ENCODE measurements at regions not wholly inside any gene's neighbourhood (a gene's known extent, or its start where the extent isn't known, plus 50 kb on each side); places are given as distances from the start of the nearest gene placed in this dataset.

DNA sequence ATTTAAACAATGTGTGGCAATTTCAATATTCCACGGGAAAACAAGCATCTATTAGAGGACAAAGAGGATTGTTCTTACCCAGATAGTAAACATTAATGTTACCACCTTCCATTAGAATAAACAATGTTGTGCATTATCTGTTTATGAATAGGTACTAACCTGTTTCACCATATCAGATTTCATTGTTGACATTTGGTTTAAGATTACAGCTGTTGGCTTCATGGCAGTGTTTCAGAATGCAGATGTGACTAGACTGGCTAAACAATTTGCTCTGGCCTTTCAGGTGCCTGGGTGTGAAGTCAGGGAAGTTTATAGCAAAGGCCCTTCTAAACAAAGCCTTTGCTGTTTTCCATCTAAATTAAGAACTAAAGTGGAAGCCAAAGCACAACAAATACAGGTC is 464.7 kb upstream of the FAM47C start:
- no peaks in the 10 kb centered on the region for H3K27me3 Mint-ChIP-seq (ENCODE audit: insufficient read depth, low read depth, poor library complexity)
- DNase-seq (ENCODE audit: low spot score) (no peak), ATAC-seq (no peak)
- H3K27ac Mint-ChIP-seq = no peak overlapping the region
- Histone ChIP-seq H3K4me1 (ENCODE audit: insufficient read depth) (no peaks in the 10 kb centered on the region), H3K27me3 (ENCODE audit: insufficient read depth) (no peaks in the 10 kb centered on the region), H3K9me2 (ENCODE audit: insufficient read depth) (no peaks in the 10 kb centered on the region), H2AFZ (no peak overlapping the region), H3F3A (replicated peaks; ENCODE audit: low read depth) (no peaks in the 10 kb centered on the region), H3K79me2 (replicated peaks; ENCODE audit: insufficient read depth) (no peaks in the 10 kb centered on the region), H3K27ac (ENCODE audit: low read depth) (no peak overlapping the region), H4K20me1 (replicated peaks; ENCODE audit: insufficient read depth) (no peaks in the 10 kb centered on the region), H3K36me3 (ENCODE audit: insufficient read depth) (no peaks in the 10 kb centered on the region), H3K4me2 (no peak overlapping the region), H3K4me3 (no peak overlapping the region)
- no peaks in the 10 kb centered on the region for H3K36me3 Mint-ChIP-seq (ENCODE audit: low read depth)
- H3K4me3 Mint-ChIP-seq = no peak overlapping the region
- no peaks in the 10 kb centered on the region for H3K4me1 Mint-ChIP-seq
- peaks cover 7% of the 10 kb centered on the region; the same call in 2 of the 3 replicates for H3K9me3 Mint-ChIP-seq
- TF ChIP-seq, protein P1, sequence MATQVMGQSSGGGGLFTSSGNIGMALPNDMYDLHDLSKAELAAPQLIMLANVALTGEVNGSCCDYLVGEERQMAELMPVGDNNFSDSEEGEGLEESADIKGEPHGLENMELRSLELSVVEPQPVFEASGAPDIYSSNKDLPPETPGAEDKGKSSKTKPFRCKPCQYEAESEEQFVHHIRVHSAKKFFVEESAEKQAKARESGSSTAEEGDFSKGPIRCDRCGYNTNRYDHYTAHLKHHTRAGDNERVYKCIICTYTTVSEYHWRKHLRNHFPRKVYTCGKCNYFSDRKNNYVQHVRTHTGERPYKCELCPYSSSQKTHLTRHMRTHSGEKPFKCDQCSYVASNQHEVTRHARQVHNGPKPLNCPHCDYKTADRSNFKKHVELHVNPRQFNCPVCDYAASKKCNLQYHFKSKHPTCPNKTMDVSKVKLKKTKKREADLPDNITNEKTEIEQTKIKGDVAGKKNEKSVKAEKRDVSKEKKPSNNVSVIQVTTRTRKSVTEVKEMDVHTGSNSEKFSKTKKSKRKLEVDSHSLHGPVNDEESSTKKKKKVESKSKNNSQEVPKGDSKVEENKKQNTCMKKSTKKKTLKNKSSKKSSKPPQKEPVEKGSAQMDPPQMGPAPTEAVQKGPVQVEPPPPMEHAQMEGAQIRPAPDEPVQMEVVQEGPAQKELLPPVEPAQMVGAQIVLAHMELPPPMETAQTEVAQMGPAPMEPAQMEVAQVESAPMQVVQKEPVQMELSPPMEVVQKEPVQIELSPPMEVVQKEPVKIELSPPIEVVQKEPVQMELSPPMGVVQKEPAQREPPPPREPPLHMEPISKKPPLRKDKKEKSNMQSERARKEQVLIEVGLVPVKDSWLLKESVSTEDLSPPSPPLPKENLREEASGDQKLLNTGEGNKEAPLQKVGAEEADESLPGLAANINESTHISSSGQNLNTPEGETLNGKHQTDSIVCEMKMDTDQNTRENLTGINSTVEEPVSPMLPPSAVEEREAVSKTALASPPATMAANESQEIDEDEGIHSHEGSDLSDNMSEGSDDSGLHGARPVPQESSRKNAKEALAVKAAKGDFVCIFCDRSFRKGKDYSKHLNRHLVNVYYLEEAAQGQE (IDR thresholded peaks at IDR 0.05; ENCODE audit: unreplicated experiment) = no peak
- TF ChIP-seq EZH2 (IDR thresholded peaks at IDR 0.05; ENCODE audit: low read depth, unreplicated experiment) (no peak), STAT1 (IDR thresholded peaks at IDR 0.05; ENCODE audit: unreplicated experiment) (no peak), JUNB (IDR thresholded peaks at IDR 0.05; ENCODE audit: unreplicated experiment) (no peak), NANOG (IDR thresholded peaks at IDR 0.05; ENCODE audit: borderline replicate concordance) (no peak), ZNF114 (CRISPR knock-in tag; IDR thresholded peaks at IDR 0.05) (no peak), EZH2phosphoT487 (IDR thresholded peaks at IDR 0.05; ENCODE audit: unreplicated experiment) (no peak), ZNF331 (CRISPR knock-in tag; IDR thresholded peaks at IDR 0.05; ENCODE audit: low read depth) (no peak), CREB1 (CRISPR knock-in tag; IDR thresholded peaks at IDR 0.05; ENCODE audit: low read depth) (no peak), POLR2AphosphoS5 (IDR thresholded peaks at IDR 0.05; ENCODE audit: low read depth) (no peak)
- TF ChIP-seq, protein P2, sequence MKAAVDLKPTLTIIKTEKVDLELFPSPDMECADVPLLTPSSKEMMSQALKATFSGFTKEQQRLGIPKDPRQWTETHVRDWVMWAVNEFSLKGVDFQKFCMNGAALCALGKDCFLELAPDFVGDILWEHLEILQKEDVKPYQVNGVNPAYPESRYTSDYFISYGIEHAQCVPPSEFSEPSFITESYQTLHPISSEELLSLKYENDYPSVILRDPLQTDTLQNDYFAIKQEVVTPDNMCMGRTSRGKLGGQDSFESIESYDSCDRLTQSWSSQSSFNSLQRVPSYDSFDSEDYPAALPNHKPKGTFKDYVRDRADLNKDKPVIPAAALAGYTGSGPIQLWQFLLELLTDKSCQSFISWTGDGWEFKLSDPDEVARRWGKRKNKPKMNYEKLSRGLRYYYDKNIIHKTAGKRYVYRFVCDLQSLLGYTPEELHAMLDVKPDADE (IDR thresholded peaks at IDR 0.05) = no peak
- TF ChIP-seq, protein P3, sequence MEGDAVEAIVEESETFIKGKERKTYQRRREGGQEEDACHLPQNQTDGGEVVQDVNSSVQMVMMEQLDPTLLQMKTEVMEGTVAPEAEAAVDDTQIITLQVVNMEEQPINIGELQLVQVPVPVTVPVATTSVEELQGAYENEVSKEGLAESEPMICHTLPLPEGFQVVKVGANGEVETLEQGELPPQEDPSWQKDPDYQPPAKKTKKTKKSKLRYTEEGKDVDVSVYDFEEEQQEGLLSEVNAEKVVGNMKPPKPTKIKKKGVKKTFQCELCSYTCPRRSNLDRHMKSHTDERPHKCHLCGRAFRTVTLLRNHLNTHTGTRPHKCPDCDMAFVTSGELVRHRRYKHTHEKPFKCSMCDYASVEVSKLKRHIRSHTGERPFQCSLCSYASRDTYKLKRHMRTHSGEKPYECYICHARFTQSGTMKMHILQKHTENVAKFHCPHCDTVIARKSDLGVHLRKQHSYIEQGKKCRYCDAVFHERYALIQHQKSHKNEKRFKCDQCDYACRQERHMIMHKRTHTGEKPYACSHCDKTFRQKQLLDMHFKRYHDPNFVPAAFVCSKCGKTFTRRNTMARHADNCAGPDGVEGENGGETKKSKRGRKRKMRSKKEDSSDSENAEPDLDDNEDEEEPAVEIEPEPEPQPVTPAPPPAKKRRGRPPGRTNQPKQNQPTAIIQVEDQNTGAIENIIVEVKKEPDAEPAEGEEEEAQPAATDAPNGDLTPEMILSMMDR (conservative IDR thresholded peaks at IDR 0.05; ENCODE audit: low read depth in 2 of 2) = no peak
- TF ChIP-seq, protein P4, sequence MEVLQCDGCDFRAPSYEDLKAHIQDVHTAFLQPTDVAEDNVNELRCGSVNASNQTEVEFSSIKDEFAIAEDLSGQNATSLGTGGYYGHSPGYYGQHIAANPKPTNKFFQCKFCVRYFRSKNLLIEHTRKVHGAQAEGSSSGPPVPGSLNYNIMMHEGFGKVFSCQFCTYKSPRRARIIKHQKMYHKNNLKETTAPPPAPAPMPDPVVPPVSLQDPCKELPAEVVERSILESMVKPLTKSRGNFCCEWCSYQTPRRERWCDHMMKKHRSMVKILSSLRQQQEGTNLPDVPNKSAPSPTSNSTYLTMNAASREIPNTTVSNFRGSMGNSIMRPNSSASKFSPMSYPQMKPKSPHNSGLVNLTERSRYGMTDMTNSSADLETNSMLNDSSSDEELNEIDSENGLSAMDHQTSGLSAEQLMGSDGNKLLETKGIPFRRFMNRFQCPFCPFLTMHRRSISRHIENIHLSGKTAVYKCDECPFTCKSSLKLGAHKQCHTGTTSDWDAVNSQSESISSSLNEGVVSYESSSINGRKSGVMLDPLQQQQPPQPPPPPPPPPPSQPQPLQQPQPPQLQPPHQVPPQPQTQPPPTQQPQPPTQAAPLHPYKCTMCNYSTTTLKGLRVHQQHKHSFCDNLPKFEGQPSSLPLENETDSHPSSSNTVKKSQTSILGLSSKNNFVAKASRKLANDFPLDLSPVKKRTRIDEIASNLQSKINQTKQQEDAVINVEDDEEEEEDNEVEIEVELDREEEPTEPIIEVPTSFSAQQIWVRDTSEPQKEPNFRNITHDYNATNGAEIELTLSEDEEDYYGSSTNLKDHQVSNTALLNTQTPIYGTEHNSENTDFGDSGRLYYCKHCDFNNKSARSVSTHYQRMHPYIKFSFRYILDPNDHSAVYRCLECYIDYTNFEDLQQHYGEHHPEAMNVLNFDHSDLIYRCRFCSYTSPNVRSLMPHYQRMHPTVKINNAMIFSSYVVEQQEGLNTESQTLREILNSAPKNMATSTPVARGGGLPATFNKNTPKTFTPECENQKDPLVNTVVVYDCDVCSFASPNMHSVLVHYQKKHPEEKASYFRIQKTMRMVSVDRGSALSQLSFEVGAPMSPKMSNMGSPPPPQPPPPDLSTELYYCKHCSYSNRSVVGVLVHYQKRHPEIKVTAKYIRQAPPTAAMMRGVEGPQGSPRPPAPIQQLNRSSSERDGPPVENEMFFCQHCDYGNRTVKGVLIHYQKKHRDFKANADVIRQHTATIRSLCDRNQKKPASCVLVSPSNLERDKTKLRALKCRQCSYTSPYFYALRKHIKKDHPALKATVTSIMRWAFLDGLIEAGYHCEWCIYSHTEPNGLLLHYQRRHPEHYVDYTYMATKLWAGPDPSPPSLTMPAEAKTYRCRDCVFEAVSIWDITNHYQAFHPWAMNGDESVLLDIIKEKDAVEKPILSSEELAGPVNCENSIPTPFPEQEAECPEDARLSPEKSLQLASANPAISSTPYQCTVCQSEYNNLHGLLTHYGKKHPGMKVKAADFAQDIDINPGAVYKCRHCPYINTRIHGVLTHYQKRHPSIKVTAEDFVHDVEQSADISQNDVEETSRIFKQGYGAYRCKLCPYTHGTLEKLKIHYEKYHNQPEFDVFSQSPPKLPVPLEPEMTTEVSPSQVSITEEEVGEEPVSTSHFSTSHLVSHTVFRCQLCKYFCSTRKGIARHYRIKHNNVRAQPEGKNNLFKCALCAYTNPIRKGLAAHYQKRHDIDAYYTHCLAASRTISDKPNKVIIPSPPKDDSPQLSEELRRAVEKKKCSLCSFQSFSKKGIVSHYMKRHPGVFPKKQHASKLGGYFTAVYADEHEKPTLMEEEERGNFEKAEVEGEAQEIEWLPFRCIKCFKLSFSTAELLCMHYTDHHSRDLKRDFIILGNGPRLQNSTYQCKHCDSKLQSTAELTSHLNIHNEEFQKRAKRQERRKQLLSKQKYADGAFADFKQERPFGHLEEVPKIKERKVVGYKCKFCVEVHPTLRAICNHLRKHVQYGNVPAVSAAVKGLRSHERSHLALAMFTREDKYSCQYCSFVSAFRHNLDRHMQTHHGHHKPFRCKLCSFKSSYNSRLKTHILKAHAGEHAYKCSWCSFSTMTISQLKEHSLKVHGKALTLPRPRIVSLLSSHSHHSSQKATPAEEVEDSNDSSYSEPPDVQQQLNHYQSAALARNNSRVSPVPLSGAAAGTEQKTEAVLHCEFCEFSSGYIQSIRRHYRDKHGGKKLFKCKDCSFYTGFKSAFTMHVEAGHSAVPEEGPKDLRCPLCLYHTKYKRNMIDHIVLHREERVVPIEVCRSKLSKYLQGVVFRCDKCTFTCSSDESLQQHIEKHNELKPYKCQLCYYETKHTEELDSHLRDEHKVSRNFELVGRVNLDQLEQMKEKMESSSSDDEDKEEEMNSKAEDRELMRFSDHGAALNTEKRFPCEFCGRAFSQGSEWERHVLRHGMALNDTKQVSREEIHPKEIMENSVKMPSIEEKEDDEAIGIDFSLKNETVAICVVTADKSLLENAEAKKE (CRISPR knock-in tag; IDR thresholded peaks at IDR 0.05) = no peak
